ENCODE measurements at regions not wholly inside any gene's neighbourhood (a gene's known extent, or its start where the extent isn't known, plus 50 kb on each side); places are given as distances from the start of the nearest gene placed in this dataset.

GRCh38 chr2:12970861-12971260, 254.1 kb downstream of the TRIB2 start:
- DNase-seq (ENCODE audit: low read depth in 2 of 2): no peak

- DNase-seq (ENCODE audit: low read depth in 2 of 2): no peak
Observed at GRCh38 chr2:12971581-12972365, 255.0 kb downstream of the TRIB2 start.

- no peak for DNase-seq (ENCODE audit: low read depth in 2 of 2)
Observed at GRCh38 chr2:12978066-12978835, 261.5 kb downstream of the TRIB2 start.

- no peak for DNase-seq (ENCODE audit: low read depth in 2 of 2)
Observed at GRCh38 chr2:12979066-12979465, 262.3 kb downstream of the TRIB2 start.

GRCh38 chr2:12980817-12981216, 264.1 kb downstream of the TRIB2 start:
- no peak for DNase-seq (ENCODE audit: low read depth in 2 of 2)

- DNase-seq (ENCODE audit: low read depth in 2 of 2): no peak
Observed at GRCh38 chr2:12982149-12982584, 265.4 kb downstream of the TRIB2 start.

GRCh38 chr2:12987246-12987645, 270.5 kb downstream of the TRIB2 start:
- no peak for DNase-seq (ENCODE audit: low read depth in 2 of 2)

GRCh38 chr2:12988279-12988678, 271.5 kb downstream of the TRIB2 start:
- DNase-seq (ENCODE audit: low read depth in 2 of 2): no peak

GRCh38 chr2:12990523-12990922, 273.8 kb downstream of the TRIB2 start:
- no peak for DNase-seq (ENCODE audit: low read depth in 2 of 2)

- no peak for DNase-seq (ENCODE audit: low read depth in 2 of 2)
Observed at GRCh38 chr2:12998685-12999084, 281.9 kb downstream of the TRIB2 start.

- no peak for DNase-seq (ENCODE audit: low read depth in 2 of 2)
Observed at GRCh38 chr2:13000664-13001363, 284.1 kb downstream of the TRIB2 start.

GRCh38 chr2:13001408-13001807, 284.7 kb downstream of the TRIB2 start:
- no peak for DNase-seq (ENCODE audit: low read depth in 2 of 2)

GRCh38 chr2:13002536-13003331, 286.0 kb downstream of the TRIB2 start:
- no peak for DNase-seq (ENCODE audit: low read depth in 2 of 2)

- DNase-seq (ENCODE audit: low read depth in 2 of 2): no peak
Observed at GRCh38 chr2:13003500-13003899, 286.8 kb downstream of the TRIB2 start.

GRCh38 chr2:13005048-13005447, 288.3 kb downstream of the TRIB2 start:
- DNase-seq (ENCODE audit: low read depth in 2 of 2): no peak

GRCh38 chr2:13005761-13006335, 289.1 kb downstream of the TRIB2 start:
- no peak for DNase-seq (ENCODE audit: low read depth in 2 of 2)

- no peak for DNase-seq (ENCODE audit: low read depth in 2 of 2)
Observed at GRCh38 chr2:13006426-13006825, 289.7 kb downstream of the TRIB2 start.

- peak; percentile 23 to 46 for DNase-seq (ENCODE audit: low read depth in 2 of 2)
Observed at GRCh38 chr2:13006829-13007717, 290.3 kb downstream of the TRIB2 start.

- DNase-seq (ENCODE audit: low read depth in 2 of 2): no peak
Observed at GRCh38 chr2:13009027-13009642, 292.4 kb downstream of the TRIB2 start.

GRCh38 chr2:13010283-13010682, 293.5 kb downstream of the TRIB2 start:
- DNase-seq (ENCODE audit: low read depth in 2 of 2): no peak
